GM18502 (cell line): ENCODE measurements at regions not wholly inside any gene's neighbourhood (a gene's known extent, or its start where the extent isn't known, plus 50 kb on each side); places are given as distances from the start of the nearest gene placed in this dataset.

Experiments used
- ATAC-seq: cut with Tn5 transposase; IDR thresholded peaks from one replicate; pipeline ENCODE4 v1.9.1; 2021; ENCODE audit warnings: mild to moderate bottlenecking; ENCODE audit not compliant: unreplicated experiment, poor library complexity

DNA sequence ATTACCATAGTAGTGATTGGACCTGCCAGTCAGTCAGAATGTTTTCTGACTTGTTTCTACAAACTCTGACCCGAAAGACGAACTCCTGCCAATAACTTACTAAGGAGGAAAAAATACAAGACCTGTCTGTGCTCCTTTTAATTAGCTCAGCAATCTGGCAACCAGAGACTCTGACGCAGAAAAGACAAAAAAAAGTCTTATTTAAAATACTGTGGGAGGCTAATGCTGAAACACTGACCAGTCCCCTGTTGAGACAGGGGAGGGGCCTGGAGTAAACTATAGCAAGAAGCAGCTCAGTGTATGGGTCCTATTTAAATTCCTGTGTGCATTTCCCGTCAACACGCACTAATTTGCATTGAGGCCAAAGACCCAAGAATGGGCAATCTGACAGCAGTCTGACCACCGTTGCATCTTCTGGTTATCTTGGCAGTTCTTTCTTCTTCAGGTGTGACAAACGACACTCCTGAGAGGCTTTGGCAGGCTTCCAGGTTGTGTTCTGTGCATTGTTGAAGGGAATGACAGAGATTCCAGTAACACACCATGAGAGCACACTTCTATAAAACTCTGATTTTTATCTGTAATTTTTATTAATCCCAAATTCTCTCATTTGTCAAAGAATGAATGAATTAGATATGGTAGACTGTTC, 1114.3 kb downstream of the IGSF11 start:
- ATAC-seq = no peak

GRCh38 chr3:117921411-117921810, 1113.2 kb downstream of the IGSF11 start:
- no peak for ATAC-seq

- no peak for ATAC-seq
These were observed 1112.6 kb downstream of the IGSF11 start for GRCh38 chr3:117922039-117922438.

DNA sequence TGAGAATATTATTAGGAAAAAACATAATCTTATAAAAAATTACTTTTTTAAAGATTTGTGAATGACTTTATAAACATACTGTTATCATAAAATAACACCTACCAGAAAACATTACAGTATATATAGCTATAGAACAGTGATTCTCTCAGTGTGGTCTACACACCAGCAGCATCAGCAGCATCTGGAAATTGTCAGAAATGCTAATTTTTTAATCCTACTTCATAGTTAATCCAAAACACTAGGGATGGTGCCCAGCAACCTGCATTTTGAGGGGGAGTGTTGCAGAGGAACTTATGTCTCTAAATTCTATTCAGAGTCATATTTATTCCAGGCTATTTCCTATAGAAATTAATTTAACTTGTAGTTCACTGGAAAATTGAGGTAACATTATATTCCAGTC, 1107.8 kb downstream of the IGSF11 start:
- no peak for ATAC-seq

GRCh38 chr3:117927825-117928224, 1106.8 kb downstream of the IGSF11 start:
- ATAC-seq = no peak

DNA sequence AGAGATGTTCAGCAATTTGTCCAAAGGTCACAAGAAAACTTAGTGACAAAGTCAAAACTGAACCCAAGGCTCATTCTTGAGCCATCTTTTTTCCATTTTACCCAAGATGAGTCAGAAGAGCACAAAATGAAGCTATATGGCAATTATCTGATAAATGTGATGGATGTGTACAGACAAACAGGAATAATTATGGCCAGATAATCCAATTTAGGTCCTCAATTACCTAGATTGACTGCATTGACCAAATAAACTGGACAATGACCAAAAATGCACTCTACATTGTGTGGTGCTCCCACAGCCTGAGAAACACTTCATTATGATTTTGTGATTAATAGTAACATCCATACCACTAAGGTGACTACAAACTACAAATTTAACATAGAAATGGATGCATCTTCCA, 1105.8 kb downstream of the IGSF11 start:
- no peak for ATAC-seq

DNA sequence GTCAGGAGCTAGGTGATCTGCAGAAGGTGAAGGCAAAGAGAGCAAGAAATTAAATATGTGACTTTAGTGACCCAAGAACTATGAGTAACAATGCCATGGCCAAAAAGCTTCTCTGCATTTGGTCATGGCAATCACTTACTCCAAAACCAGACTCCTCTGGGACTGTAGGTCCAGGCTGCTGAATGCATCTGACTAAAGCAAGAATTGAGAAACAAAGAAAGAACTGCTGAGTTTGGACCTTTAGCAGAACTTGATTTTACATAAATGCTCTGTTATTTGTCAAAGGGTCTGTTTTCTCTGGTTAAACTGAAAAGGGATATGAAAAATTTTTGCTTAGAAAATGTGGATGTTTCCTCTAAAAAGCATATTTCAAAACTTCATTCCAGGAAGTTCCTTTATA, 1102.2 kb downstream of the IGSF11 start:
- no peak for ATAC-seq

GRCh38 chr3:117936159-117936558, 1098.5 kb downstream of the IGSF11 start:
- no peak for ATAC-seq

- no peak for ATAC-seq
These were observed 1095.7 kb downstream of the IGSF11 start for GRCh38 chr3:117938974-117939373.

DNA sequence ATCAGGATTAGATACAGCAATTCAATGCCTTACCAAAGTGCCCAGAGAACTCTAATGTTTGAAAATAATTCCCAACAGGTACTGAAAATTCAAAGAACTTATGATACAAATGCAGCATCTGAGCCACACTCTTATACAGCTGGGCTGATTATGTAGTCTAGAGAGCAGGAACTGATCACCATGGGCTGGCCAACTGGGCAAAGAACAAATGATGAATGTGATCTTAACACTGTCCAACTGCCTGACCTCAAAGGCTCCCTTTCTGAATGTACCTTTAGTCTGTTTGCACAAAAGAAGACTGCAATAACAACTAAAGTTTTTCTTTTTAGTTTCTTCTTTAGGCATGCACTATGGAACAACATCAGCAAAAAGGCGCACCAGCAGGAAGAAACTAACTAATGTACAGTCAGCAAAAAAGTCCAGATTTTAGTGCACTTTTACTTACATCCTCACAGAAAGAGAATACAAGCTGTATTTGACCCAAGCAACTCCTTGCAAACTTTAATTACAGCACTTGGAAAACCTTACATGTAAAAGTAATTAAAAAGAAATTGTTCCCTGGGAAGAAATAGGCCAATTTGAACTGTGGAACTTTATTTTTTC, 1095.1 kb downstream of the IGSF11 start:
- no peak for ATAC-seq

DNA sequence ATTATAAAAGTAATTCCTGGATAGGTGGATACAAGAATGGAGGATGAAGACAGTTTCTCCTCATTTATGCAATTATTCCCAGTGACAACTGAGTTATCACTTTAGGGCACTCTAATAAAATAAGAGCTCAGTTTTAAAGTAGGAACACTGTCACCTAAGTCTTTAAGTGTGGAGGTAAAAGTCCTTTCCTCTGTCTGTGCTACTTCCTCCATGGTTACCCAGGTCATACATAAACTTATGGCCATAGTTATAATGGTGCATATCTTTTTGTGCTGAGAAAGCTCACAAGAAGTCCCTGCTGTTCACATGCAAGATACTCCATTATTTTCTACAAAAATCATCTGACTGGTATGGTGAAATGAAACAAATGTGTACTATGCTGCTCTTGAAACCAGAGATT, 1093.6 kb downstream of the IGSF11 start:
- ATAC-seq = no peak

DNA sequence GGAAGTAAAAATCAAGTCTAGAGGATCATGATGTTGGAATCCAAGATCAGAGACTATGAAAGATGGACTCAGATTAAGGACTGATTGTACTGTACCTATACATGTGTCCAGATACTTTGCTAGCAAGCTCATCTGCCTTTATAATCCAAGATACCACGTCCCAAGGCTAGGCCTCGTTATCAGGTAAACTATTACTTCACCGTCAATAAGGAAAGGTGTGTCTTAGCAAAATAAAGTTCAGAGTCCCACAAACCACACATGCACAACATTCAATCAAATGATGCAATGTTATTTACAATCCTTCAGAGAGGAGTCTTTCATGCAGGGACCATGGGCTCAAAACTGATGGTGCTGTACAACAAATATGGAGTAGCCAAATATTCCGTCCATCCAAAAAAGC, 1092.9 kb downstream of the IGSF11 start:
- ATAC-seq = no peak

- no peak for ATAC-seq
These were observed 1080.5 kb downstream of the IGSF11 start for GRCh38 chr3:117954131-117954530.

- no peak for ATAC-seq
These were observed 1079.5 kb downstream of the IGSF11 start for GRCh38 chr3:117955196-117955595.

DNA sequence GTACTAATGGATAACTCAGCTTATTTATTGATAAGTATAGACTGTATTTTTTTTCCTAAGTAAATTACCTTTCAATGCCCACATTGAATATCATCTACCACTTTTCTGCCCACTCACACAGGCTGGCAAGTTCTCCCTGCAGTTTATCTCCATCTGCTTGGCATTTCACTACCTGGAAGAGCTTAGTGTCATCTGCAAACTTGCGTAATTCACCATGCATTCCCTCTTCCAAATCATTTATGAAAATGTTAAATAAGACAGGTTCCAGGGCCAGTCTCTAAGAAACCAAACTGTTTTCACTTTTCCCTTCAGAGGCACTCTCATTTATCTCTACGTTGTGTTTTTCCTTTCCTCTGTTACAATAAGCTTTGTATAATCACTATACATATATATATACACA, 1076.6 kb downstream of the IGSF11 start:
- ATAC-seq = no peak

- no peak for ATAC-seq
These were observed 1071.9 kb downstream of the IGSF11 start for GRCh38 chr3:117962750-117963149.

GRCh38 chr3:117963858-117964257, 1070.8 kb downstream of the IGSF11 start:
- no peak for ATAC-seq

GRCh38 chr3:117964814-117965213, 1069.8 kb downstream of the IGSF11 start:
- ATAC-seq = no peak

- no peak for ATAC-seq
These were observed 1057.0 kb downstream of the IGSF11 start for GRCh38 chr3:117977504-117978228.

DNA sequence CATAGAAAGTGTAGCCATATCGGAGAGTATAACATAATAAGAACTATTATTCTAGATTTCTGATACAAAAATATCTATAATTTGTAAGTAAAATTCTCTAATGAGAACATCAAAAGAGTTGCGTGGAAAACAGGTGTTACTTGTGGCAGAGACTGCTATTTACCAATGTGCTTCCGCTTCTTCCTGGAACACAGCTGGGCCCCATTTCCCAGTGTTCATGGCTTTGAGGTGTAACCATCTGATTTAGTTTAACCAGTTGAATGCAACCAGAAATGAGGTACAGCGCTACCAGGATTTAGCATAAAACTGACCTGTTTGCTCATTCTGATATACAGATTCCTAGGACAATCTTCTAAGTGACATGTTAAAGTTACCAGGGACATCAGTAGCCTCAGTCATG, 1055.2 kb downstream of the IGSF11 start:
- no peak for ATAC-seq

DNA sequence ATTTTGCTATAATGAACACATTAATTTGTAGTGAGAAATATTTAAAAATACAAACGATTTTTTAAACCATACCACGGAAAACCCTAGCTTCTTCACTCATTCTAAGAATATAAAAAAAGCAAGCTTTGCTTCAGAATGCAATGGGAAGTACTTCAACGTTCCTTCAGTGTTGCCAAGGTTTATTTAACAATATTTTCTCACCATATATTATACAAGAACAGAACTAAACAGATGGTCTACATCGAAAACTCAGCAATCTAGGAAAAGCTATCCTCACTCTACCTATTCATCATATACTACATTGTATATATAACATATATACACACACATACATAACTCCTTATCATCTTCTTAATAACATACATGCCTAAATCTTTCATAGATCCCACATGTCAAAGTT, 1047.4 kb downstream of the IGSF11 start:
- ATAC-seq = no peak

DNA sequence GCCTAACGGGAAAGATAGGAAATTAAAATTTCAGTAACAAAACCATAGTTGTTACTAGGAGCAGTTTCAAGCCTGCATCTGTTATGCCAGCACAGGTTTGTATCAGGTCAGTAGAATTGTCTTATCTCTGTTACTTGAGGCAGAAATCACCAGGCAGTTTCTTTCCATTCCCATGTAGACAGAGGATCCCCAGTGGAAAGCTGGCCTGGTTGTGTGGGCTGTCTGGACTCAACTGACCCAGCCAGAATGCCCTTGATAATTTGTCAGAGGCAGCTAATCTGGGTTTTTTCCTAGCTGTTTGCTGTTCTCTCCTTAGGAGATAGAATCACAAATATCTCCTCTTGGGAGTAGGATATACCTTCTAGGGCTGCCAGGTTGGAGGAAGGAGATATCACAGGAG, 1044.7 kb downstream of the IGSF11 start:
- no peak for ATAC-seq
